Natural killer cell (primary cell): ENCODE measurements at regions not wholly inside any gene's neighbourhood (a gene's known extent, or its start where the extent isn't known, plus 50 kb on each side); places are given as distances from the start of the nearest gene placed in this dataset.
A peak's percentile ranks its signal among the peaks of the same experiment; 100 is the strongest.

Experiments
- ATAC-seq, 3 donors: fragments of 150-1000 bp in 2 of 3; fragments of 200-7000 bp in 1 of 3; cut with Tn5 transposase; 1 replicate in 1 of 3; 2 replicates in 2 of 3; pipeline ENCODE4 v1.10.0; 2021; ENCODE audit warnings: mild to moderate bottlenecking in 2 of 3, moderate library complexity in 2 of 3
- DNase-seq, 2 donors: peaks; one replicate each; pipeline versions ENCODE4 v3.0.0 to v3.0.0-alpha.2; 2013 to 2021; ENCODE audit warnings: mixed read lengths in 1 of 2
- H3K27ac ChIP-seq: one replicate; pipeline ENCODE4 v1.5.1; 2013; ENCODE audit warnings: mild to moderate bottlenecking, low read length
- H3K27me3 ChIP-seq: one replicate; pipeline ENCODE4 v1.6.1; 2013; ENCODE audit warnings: low read length; ENCODE audit not compliant: control insufficient read depth, insufficient read depth
- H3K36me3 ChIP-seq: one replicate; pipeline ENCODE4 v1.6.1; 2013; ENCODE audit warnings: low read length; ENCODE audit not compliant: control insufficient read depth, insufficient read depth
- H3K4me1 ChIP-seq: one replicate; pipeline ENCODE4 v1.6.1; 2013; ENCODE audit warnings: low read length; ENCODE audit not compliant: control insufficient read depth, insufficient read depth
- H3K4me3 ChIP-seq: one replicate; pipeline ENCODE4 v1.5.1; 2013; ENCODE audit warnings: low read length
- H3K9me3 ChIP-seq: one replicate; pipeline ENCODE4 v1.6.1; 2013; ENCODE audit warnings: low read length; ENCODE audit not compliant: control insufficient read depth, insufficient read depth
- H3K27ac Mint-ChIP-seq, 2 donors: one replicate each; pipeline ENCODE4 v1.8.0; 2022; ENCODE audit warnings: mild to moderate bottlenecking in 2 of 2, mixed read lengths in 2 of 2, moderate library complexity in 1 of 2
- H3K27me3 Mint-ChIP-seq, 2 donors: one replicate each; pipeline ENCODE4 v1.8.0; 2022; ENCODE audit warnings: low read depth in 2 of 2, mixed read lengths in 2 of 2
- H3K36me3 Mint-ChIP-seq: one replicate; pipeline ENCODE4 v1.8.0; 2022; ENCODE audit warnings: mixed read lengths
- H3K4me1 Mint-ChIP-seq, 2 donors: one replicate each; pipeline ENCODE4 v1.8.0; 2022; ENCODE audit warnings: mixed read lengths in 2 of 2
- H3K4me3 Mint-ChIP-seq: one replicate; pipeline ENCODE4 v1.8.0; 2022; ENCODE audit warnings: mild to moderate bottlenecking, moderate library complexity, mixed read lengths
- H3K9me3 Mint-ChIP-seq, 2 donors: one replicate each; pipeline ENCODE4 v1.8.0; 2022; ENCODE audit warnings: mixed read lengths in 2 of 2
- WGBS: methylation state at CpG from one replicate; pipeline ENCODE4 v1.1.7; 2013; ENCODE audit warnings: missing lambda C conversion rate; ENCODE audit not compliant: insufficient coverage; 5-methylcytosine and 5-hydroxymethylcytosine counted together
- intact Hi-C: fragments of 100-400 bp; cut with micrococcal nuclease; formaldehyde crosslinking; loops from one replicate; pipeline ENCODE4 v1.14.2; 2022
- TF ChIP-seq, protein P1 (sequence below): fragments of 200-600 bp; IDR thresholded peaks from one replicate; pipeline ENCODE4 v1.8.0; 2022; ENCODE audit warnings: antibody characterized with exemption

GRCh38 chr6:130773860-130774259 lies 53.3 kb upstream of the SMLR1 start:
- no peaks in the 10 kb centered on the region for H3K9me3 ChIP-seq
- WGBS = 75% methylated on average over 2 of the region's 3 CpGs
- ATAC-seq (no peak), DNase-seq (no peak)
- H3K4me1 ChIP-seq = peaks cover 4% of the 10 kb centered on the region
- TF ChIP-seq, protein P1, sequence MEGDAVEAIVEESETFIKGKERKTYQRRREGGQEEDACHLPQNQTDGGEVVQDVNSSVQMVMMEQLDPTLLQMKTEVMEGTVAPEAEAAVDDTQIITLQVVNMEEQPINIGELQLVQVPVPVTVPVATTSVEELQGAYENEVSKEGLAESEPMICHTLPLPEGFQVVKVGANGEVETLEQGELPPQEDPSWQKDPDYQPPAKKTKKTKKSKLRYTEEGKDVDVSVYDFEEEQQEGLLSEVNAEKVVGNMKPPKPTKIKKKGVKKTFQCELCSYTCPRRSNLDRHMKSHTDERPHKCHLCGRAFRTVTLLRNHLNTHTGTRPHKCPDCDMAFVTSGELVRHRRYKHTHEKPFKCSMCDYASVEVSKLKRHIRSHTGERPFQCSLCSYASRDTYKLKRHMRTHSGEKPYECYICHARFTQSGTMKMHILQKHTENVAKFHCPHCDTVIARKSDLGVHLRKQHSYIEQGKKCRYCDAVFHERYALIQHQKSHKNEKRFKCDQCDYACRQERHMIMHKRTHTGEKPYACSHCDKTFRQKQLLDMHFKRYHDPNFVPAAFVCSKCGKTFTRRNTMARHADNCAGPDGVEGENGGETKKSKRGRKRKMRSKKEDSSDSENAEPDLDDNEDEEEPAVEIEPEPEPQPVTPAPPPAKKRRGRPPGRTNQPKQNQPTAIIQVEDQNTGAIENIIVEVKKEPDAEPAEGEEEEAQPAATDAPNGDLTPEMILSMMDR = no peak
- Mint-ChIP-seq H3K27me3 (no peaks in the 10 kb centered on the region), H3K36me3 (no peaks in the 10 kb centered on the region), H3K27ac (no peak overlapping the region), H3K4me3 (no peak overlapping the region), H3K4me1 (peaks cover 16 to 23% of the 10 kb centered on the region in 2 donors), H3K9me3 (no peaks in the 10 kb centered on the region)
- intact Hi-C loops = no loop called here
- H3K27me3 ChIP-seq = no peaks in the 10 kb centered on the region
- no peak overlapping the region for H3K4me3 ChIP-seq
- no peaks in the 10 kb centered on the region for H3K36me3 ChIP-seq
- H3K27ac ChIP-seq = no peak overlapping the region

- H3K4me1 ChIP-seq = peaks cover 10% of the 10 kb centered on the region
- Mint-ChIP-seq H3K36me3 (no peaks in the 10 kb centered on the region), H3K4me3 (peak overlapping the region; percentile 30), H3K9me3 (no peaks in the 10 kb centered on the region), H3K27ac (no peak overlapping the region), H3K27me3 (no peaks in the 10 kb centered on the region), H3K4me1 (peaks cover 31 to 40% of the 10 kb centered on the region in 2 donors)
- H3K36me3 ChIP-seq = no peaks in the 10 kb centered on the region
- intact Hi-C loops = no loop called here
- H3K9me3 ChIP-seq = no peaks in the 10 kb centered on the region
- TF ChIP-seq, protein P1 = no peak
- DNase-seq (no peak), ATAC-seq (no peak)
- H3K27ac ChIP-seq = no peak overlapping the region
- no peaks in the 10 kb centered on the region for H3K27me3 ChIP-seq
- 75% methylated on average over 2 of the region's 3 CpGs for WGBS
- H3K4me3 ChIP-seq = no peak overlapping the region
These were observed 51.7 kb upstream of the SMLR1 start for GRCh38 chr6:130775411-130776012.

DNA sequence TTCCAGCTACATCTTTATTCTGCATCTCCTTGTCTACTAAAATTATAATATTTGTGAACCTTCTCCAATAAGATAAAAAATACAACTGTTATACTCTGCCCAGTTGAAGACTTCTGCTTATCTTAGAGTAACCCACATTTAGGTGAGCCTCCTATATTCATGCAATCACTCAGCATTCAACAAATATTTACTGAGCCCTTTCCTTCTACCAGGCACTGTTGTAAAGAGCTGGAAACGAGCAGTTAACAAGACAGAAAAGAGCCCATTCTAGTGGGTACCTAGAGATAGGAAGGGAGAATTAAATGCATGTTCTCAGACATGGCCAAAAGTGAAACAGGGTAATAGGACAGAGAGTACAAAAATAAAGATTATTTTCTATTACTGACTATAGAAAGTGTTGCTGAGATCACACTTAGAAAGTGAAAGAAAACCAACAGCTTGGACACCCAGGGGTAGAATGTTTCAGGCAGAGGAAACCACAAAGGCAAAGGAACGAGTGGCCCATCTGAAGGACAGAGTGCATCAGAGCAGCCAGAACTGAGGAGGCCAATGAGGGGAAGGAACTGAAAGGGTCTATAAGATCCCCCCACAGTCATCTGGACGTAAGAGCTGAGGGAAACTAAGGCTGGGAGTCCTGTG lies 50.8 kb upstream of the SMLR1 start:
- Histone ChIP-seq H3K27me3 (no peaks in the 10 kb centered on the region), H3K9me3 (no peaks in the 10 kb centered on the region), H3K4me3 (no peak overlapping the region), H3K36me3 (no peaks in the 10 kb centered on the region), H3K27ac (peak overlapping the region; percentile 37), H3K4me1 (peaks cover 18% of the 10 kb centered on the region)
- no peaks in the 10 kb centered on the region for H3K9me3 Mint-ChIP-seq
- TF ChIP-seq, protein P1 = no peak
- intact Hi-C loops = no loop called here
- DNase-seq (no peak), ATAC-seq (peak; percentile 71 to 80 (median 73))
- H3K36me3 Mint-ChIP-seq = no peaks in the 10 kb centered on the region
- H3K27me3 Mint-ChIP-seq = no peaks in the 10 kb centered on the region
- H3K27ac Mint-ChIP-seq = peak overlapping the region; percentile 50 to 79
- peaks cover 40 to 49% of the 10 kb centered on the region in 2 donors for H3K4me1 Mint-ChIP-seq
- whole genome bisulfite sequencing = 0% methylated on average over 2 of the region's 3 CpGs
- H3K4me3 Mint-ChIP-seq = peak overlapping the region; percentile 48
